ENCODE measurements at regions not wholly inside any gene's neighbourhood (a gene's known extent, or its start where the extent isn't known, plus 50 kb on each side); places are given as distances from the start of the nearest gene placed in this dataset.

DNA sequence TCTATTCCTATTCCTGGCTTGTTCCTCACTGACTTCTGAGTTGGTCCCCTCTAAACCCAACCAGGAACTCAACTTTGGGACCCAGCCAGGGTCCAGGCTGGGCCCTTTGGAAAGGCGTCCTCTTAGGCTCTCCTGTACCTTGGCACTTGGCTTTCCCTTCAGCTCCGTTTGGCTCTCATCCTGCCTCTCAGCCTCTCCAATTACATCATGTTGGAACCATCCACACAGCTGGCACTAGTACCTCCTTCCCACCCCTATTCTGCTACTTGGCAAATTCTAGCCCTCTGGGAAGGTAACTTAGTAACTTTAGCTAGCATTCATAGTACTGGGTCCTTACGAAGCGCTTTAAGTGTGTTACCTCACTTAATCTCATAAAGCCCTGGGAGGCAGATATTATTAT lies 205.3 kb upstream of the HABP2 start:
- Histone ChIP-seq H3K9me3 (replicated peaks; ENCODE audit: insufficient read depth, low read length) (no peaks in the 10 kb centered on the region), H3F3A (ENCODE audit: insufficient read depth, low read length) (no peaks in the 10 kb centered on the region), H3K27ac (ENCODE audit: low read length) (no peak overlapping the region), H3K27me3 (replicated peaks; ENCODE audit: insufficient read depth, low read length) (no peaks in the 10 kb centered on the region), H3K79me2 (ENCODE audit: low read length) (no peaks in the 10 kb centered on the region), H3K9ac (ENCODE audit: low read length) (no peak overlapping the region), H2AFZ (ENCODE audit: low read length) (no peak overlapping the region), H3K36me3 (replicated peaks; ENCODE audit: insufficient read depth, low read length) (no peaks in the 10 kb centered on the region), H3K4me3 (ENCODE audit: low read length) (no peak overlapping the region), H3K9me2 (replicated peaks; ENCODE audit: insufficient read depth, low read length) (no peaks in the 10 kb centered on the region), H3K4me1 (ENCODE audit: low read length) (no peaks in the 10 kb centered on the region), H3K4me2 (ENCODE audit: low read depth, low read length) (no peak overlapping the region), H4K20me1 (ENCODE audit: insufficient read depth, low read length) (no peaks in the 10 kb centered on the region)
- TF ChIP-seq EZH2 (optimal IDR thresholded peaks at IDR 0.05; ENCODE audit: low read depth, low read length) (no peak), EZH2phosphoT487 (IDR thresholded peaks at IDR 0.05; ENCODE audit: low read length) (no peak)
- TF ChIP-seq, protein P1, sequence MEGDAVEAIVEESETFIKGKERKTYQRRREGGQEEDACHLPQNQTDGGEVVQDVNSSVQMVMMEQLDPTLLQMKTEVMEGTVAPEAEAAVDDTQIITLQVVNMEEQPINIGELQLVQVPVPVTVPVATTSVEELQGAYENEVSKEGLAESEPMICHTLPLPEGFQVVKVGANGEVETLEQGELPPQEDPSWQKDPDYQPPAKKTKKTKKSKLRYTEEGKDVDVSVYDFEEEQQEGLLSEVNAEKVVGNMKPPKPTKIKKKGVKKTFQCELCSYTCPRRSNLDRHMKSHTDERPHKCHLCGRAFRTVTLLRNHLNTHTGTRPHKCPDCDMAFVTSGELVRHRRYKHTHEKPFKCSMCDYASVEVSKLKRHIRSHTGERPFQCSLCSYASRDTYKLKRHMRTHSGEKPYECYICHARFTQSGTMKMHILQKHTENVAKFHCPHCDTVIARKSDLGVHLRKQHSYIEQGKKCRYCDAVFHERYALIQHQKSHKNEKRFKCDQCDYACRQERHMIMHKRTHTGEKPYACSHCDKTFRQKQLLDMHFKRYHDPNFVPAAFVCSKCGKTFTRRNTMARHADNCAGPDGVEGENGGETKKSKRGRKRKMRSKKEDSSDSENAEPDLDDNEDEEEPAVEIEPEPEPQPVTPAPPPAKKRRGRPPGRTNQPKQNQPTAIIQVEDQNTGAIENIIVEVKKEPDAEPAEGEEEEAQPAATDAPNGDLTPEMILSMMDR (IDR thresholded peaks at IDR 0.05; ENCODE audit: low read length) = no peak
- DNase-seq = no peak

DNA sequence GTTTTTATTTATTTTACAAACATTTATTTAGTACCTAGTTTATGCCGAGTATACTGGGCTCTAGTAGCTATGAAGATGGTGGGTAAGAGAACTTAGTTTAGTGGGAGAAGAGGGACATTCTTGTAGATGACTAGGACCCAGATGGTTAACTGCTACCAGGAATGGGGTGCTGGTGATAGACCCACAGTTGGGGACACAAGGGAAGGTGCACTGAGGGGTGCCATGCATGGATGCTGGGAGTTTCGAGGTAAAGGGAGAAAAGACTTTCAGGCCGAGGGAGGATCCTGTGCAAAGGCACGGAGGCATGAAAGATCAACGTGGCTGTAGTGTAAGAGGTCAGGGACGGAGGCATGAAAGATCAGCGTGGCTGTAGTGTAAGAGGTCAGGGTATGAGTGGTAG lies 204.2 kb upstream of the HABP2 start:
- no peaks in the 10 kb centered on the region for H3K9me2 ChIP-seq (replicated peaks; ENCODE audit: insufficient read depth, low read length)
- no peak for DNase-seq
- no peaks in the 10 kb centered on the region for H3K4me1 ChIP-seq (ENCODE audit: low read length)
- H3K4me2 ChIP-seq (ENCODE audit: low read depth, low read length) = no peak overlapping the region
- H3K36me3 ChIP-seq (replicated peaks; ENCODE audit: insufficient read depth, low read length) = no peaks in the 10 kb centered on the region
- TF ChIP-seq EZH2 (optimal IDR thresholded peaks at IDR 0.05; ENCODE audit: low read depth, low read length) = no peak
- TF ChIP-seq, protein P1 (IDR thresholded peaks at IDR 0.05; ENCODE audit: low read length) = no peak
- no peak for TF ChIP-seq EZH2phosphoT487 (IDR thresholded peaks at IDR 0.05; ENCODE audit: low read length)
- no peaks in the 10 kb centered on the region for H3K9me3 ChIP-seq (replicated peaks; ENCODE audit: insufficient read depth, low read length)
- no peaks in the 10 kb centered on the region for H3F3A ChIP-seq (ENCODE audit: insufficient read depth, low read length)
- H4K20me1 ChIP-seq (ENCODE audit: insufficient read depth, low read length) = no peaks in the 10 kb centered on the region
- H3K27me3 ChIP-seq (replicated peaks; ENCODE audit: insufficient read depth, low read length) = no peaks in the 10 kb centered on the region
- no peak overlapping the region for H2AFZ ChIP-seq (ENCODE audit: low read length)
- H3K9ac ChIP-seq (ENCODE audit: low read length) = no peak overlapping the region
- no peak overlapping the region for H3K27ac ChIP-seq (ENCODE audit: low read length)
- no peak overlapping the region for H3K4me3 ChIP-seq (ENCODE audit: low read length)
- H3K79me2 ChIP-seq (ENCODE audit: low read length) = no peaks in the 10 kb centered on the region

GRCh38 chr10:113350311-113351040 lies 202.4 kb upstream of the HABP2 start:
- Histone ChIP-seq H3K27me3 (replicated peaks; ENCODE audit: insufficient read depth, low read length) (no peaks in the 10 kb centered on the region), H3K79me2 (ENCODE audit: low read length) (no peaks in the 10 kb centered on the region)

More at GRCh38 chr10:113350311-113351040, 202.4 kb upstream of the HABP2 start:
- H3K27ac ChIP-seq (ENCODE audit: low read length) = no peak overlapping the region
- no peaks in the 10 kb centered on the region for H3K4me1 ChIP-seq (ENCODE audit: low read length)
- H3K9me2 ChIP-seq (replicated peaks; ENCODE audit: insufficient read depth, low read length) = no peaks in the 10 kb centered on the region
- no peaks in the 10 kb centered on the region for H3K9me3 ChIP-seq (replicated peaks; ENCODE audit: insufficient read depth, low read length)
- H3K36me3 ChIP-seq (replicated peaks; ENCODE audit: insufficient read depth, low read length) = no peaks in the 10 kb centered on the region
- H3F3A ChIP-seq (ENCODE audit: insufficient read depth, low read length) = no peaks in the 10 kb centered on the region
- H4K20me1 ChIP-seq (ENCODE audit: insufficient read depth, low read length) = no peaks in the 10 kb centered on the region
- no peak overlapping the region for H3K9ac ChIP-seq (ENCODE audit: low read length)
- DNase-seq = no peak
- no peak overlapping the region for H3K4me2 ChIP-seq (ENCODE audit: low read depth, low read length)
- TF ChIP-seq, protein P1 (IDR thresholded peaks at IDR 0.05; ENCODE audit: low read length) = no peak
- H3K4me3 ChIP-seq (ENCODE audit: low read length) = no peak overlapping the region
- H2AFZ ChIP-seq (ENCODE audit: low read length) = no peak overlapping the region

Data from MM.1S (cell line).